Kidney (tissue), 13 donors: ENCODE measurements at regions not wholly inside any gene's neighbourhood (a gene's known extent, or its start where the extent isn't known, plus 50 kb on each side); places are given as distances from the start of the nearest gene placed in this dataset.

Experiments used
- DNase-seq, 5 donors: peaks; one replicate each; pipeline ENCODE4 v3.0.0-alpha.2; 2013 to 2020
- FAIRE-seq: peaks from 2 replicates; lab custom pipeline; 2012; peaks lifted over from hg19 to GRCh38; lab: Jason Lieb, UNC
- H3K27ac ChIP-seq, 2 donors: one replicate each; pipeline ENCODE4 v1.7.0; 2013; ENCODE audit warnings: low read depth in 2 of 2, low read length in 2 of 2, inconsistent platforms in 1 of 2
- H3K27me3 ChIP-seq: one replicate; pipeline ENCODE4 v1.7.1; 2013; ENCODE audit warnings: low read length, inconsistent platforms; ENCODE audit not compliant: control insufficient read depth, insufficient read depth
- H3K36me3 ChIP-seq, 3 donors: one replicate each; pipeline versions ENCODE4 v1.7.0 to v1.7.1; 2013; ENCODE audit warnings: low read length in 3 of 3, control low read depth in 1 of 3, inconsistent platforms in 1 of 3; ENCODE audit not compliant: insufficient read depth in 3 of 3, control insufficient read depth in 2 of 3
- H3K4me1 ChIP-seq, 3 donors: one replicate each; pipeline versions ENCODE4 v1.7.0 to v1.7.1; 2013; ENCODE audit warnings: low read length in 3 of 3, inconsistent platforms in 1 of 3, low read depth in 1 of 3; ENCODE audit not compliant: control insufficient read depth in 2 of 3, insufficient read depth in 2 of 3
- H3K4me3 ChIP-seq, 3 donors: one replicate each; pipeline versions ENCODE4 v1.7.0 to v1.8.1; 2013; ENCODE audit warnings: low read length in 3 of 3, control low read depth in 1 of 3, inconsistent platforms in 1 of 3
- H3K9ac ChIP-seq, 3 donors: one replicate each; pipeline versions ENCODE4 v1.7.0 to v1.7.1; 2013; ENCODE audit warnings: low read length in 3 of 3, control low read depth in 1 of 3, inconsistent platforms in 1 of 3
- H3K9me3 ChIP-seq, 3 donors: one replicate each; pipeline versions ENCODE4 v1.7.0 to v1.7.1; 2013; ENCODE audit warnings: low read length in 3 of 3, control low read depth in 1 of 3, inconsistent platforms in 1 of 3; ENCODE audit not compliant: control insufficient read depth in 2 of 3, insufficient read depth in 1 of 3
- intact Hi-C: fragments of 100-400 bp; cut with DNase I; formaldehyde crosslinking; loops from one replicate; pipeline ENCODE4 v1.11.1; 2022
- TF ChIP-seq, protein P1 (sequence below): IDR thresholded peaks from 3 replicates; pipeline ENCODE4 v1.5.1; 2012; ENCODE audit warnings: mild to moderate bottlenecking, moderate library complexity, borderline replicate concordance; ENCODE audit not compliant: insufficient read depth; ENCODE audit errors: extremely low read depth
- donor health status: control.
- donor health status: control.
- donor health status: control.
- donor health status: control.
- donor health status: control.
- donor health status: DM: yes; HTN: yes; CAD: no.
- donor health status: Normal renal cell carcinoma (clear cell type).

- Histone ChIP-seq H3K9me3 (no peaks in the 10 kb centered on the region), H3K9ac (no peak overlapping the region), H3K27me3 (no peaks in the 10 kb centered on the region), H3K36me3 (no peaks in the 10 kb centered on the region), H3K27ac (no peak overlapping the region), H3K4me1 (no peaks in the 10 kb centered on the region), H3K4me3 (no peak overlapping the region)
- TF ChIP-seq, protein P1, sequence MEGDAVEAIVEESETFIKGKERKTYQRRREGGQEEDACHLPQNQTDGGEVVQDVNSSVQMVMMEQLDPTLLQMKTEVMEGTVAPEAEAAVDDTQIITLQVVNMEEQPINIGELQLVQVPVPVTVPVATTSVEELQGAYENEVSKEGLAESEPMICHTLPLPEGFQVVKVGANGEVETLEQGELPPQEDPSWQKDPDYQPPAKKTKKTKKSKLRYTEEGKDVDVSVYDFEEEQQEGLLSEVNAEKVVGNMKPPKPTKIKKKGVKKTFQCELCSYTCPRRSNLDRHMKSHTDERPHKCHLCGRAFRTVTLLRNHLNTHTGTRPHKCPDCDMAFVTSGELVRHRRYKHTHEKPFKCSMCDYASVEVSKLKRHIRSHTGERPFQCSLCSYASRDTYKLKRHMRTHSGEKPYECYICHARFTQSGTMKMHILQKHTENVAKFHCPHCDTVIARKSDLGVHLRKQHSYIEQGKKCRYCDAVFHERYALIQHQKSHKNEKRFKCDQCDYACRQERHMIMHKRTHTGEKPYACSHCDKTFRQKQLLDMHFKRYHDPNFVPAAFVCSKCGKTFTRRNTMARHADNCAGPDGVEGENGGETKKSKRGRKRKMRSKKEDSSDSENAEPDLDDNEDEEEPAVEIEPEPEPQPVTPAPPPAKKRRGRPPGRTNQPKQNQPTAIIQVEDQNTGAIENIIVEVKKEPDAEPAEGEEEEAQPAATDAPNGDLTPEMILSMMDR = no peak
- no peak for DNase-seq
- intact Hi-C loops = no loop called here
- no peak for FAIRE-seq
Measured at GRCh38 chr12:97938031-97938430, 475.4 kb downstream of the RMST start.

- TF ChIP-seq, protein P1 = no peak
- H3K27ac ChIP-seq = no peak overlapping the region
- intact Hi-C loops = no loop called here
Measured at GRCh38 chr12:97939156-97939555, 476.6 kb downstream of the RMST start.

DNA sequence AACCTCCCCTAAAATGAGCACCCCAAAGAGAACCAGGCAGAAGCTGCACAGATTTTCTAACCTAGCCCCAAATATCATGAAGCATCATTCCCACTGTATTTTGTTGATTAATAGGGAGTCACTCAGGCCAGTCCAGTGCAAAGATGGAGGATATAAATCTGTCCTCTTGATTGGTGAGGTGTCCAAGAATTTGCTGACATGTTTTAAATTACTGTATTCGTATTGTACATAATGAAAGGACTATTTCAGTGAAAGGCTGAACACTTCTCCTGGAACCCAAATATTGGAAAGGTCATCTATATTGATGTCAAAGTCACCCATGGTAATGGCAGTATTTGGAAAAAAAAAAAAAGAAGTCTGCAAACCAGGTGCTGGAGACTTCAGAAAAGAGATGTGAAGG, 477.5 kb downstream of the RMST start:
- Histone ChIP-seq H3K36me3 (no peaks in the 10 kb centered on the region), H3K4me1 (no peaks in the 10 kb centered on the region), H3K9ac (no peak overlapping the region), H3K27me3 (no peaks in the 10 kb centered on the region), H3K9me3 (no peaks in the 10 kb centered on the region), H3K27ac (no peak overlapping the region), H3K4me3 (no peak overlapping the region)
- no peak for FAIRE-seq
- intact Hi-C loops = no loop called here
- DNase-seq = no peak
- TF ChIP-seq, protein P1 = no peak

More at GRCh38 chr12:97939156-97939555, 476.6 kb downstream of the RMST start:
- H3K9me3 ChIP-seq = no peaks in the 10 kb centered on the region
- H3K36me3 ChIP-seq = no peaks in the 10 kb centered on the region
- H3K9ac ChIP-seq = no peak overlapping the region
- H3K4me3 ChIP-seq = no peak overlapping the region
- no peaks in the 10 kb centered on the region for H3K27me3 ChIP-seq
- FAIRE-seq (no peak), DNase-seq (no peak)
- no peaks in the 10 kb centered on the region for H3K4me1 ChIP-seq

- Histone ChIP-seq H3K9me3 (no peaks in the 10 kb centered on the region), H3K4me1 (no peaks in the 10 kb centered on the region), H3K4me3 (no peak overlapping the region), H3K9ac (no peak overlapping the region), H3K27ac (no peak overlapping the region), H3K27me3 (no peaks in the 10 kb centered on the region), H3K36me3 (no peaks in the 10 kb centered on the region)
- TF ChIP-seq, protein P1 = no peak
- FAIRE-seq (no peak), DNase-seq (no peak)
- intact Hi-C loops = no loop called here
Measured at GRCh38 chr12:97940629-97941028, 478.0 kb downstream of the RMST start.
